BLaER1 (cell line): ENCODE measurements at regions not wholly inside any gene's neighbourhood (a gene's known extent, or its start where the extent isn't known, plus 50 kb on each side); places are given as distances from the start of the nearest gene placed in this dataset.
"Not testable (repeated sequence)": the region's sequence is repeated elsewhere in the genome, so short reads cannot be mapped to it uniquely, and the experiment has no call there.

ENCODE experiments used
- H3K27ac ChIP-seq: shearing (Covaris generic); formaldehyde crosslinking; 2 replicates; pipeline ENCODE4 v1.8.1; 2022
- H3K27me3 ChIP-seq: shearing (Covaris generic); formaldehyde crosslinking; 2 replicates; pipeline ENCODE4 v1.8.1; 2022
- H3K36me3 ChIP-seq: shearing (Covaris generic); formaldehyde crosslinking; 2 replicates; pipeline ENCODE4 v1.8.1; 2022
- H3K4me1 ChIP-seq: shearing (Covaris generic); formaldehyde crosslinking; 2 replicates; pipeline ENCODE4 v1.8.1; 2022
- H3K4me2 ChIP-seq: shearing (Covaris generic); formaldehyde crosslinking; 2 replicates; pipeline ENCODE4 v1.8.1; 2022
- H3K4me3 ChIP-seq: shearing (Covaris generic); formaldehyde crosslinking; 2 replicates; pipeline ENCODE4 v1.8.1; 2022
- H3K9ac ChIP-seq: shearing (Covaris generic); formaldehyde crosslinking; 2 replicates; pipeline ENCODE4 v1.8.1; 2022
- H3K9me3 ChIP-seq: shearing (Covaris generic); formaldehyde crosslinking; 2 replicates; pipeline ENCODE4 v1.8.1; 2022
- H4K20me1 ChIP-seq: shearing (Covaris generic); formaldehyde crosslinking; 2 replicates; pipeline ENCODE4 v1.8.1; 2022
- Cebpa-rat ChIP-seq: shearing (Covaris generic); IDR thresholded peaks from 2 replicates; pipeline ENCODE4 v1.8.1; 2022

DNA sequence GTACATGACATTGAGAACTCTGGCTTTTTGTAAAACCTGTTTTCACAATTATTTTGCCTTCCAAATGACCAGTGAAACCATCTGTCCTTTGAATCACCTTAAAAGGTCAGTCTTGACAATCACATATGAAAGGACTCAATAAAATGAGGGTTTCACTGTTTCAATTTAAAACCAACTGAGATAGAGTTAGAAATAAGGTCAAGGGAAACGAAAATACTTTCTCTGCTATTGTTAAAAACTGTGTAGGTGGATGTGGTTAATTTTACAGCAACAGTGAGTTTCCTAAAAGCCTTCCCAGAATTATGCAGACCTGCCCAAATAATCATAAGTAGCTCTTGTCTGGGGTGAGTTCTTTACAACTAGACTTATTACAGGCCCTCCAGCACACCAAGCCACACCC is 839.9 kb downstream of the RAB28 start:
- Histone ChIP-seq H4K20me1 (no peaks in the 10 kb centered on the region), H3K9ac (no peak overlapping the region), H3K36me3 (no peaks in the 10 kb centered on the region), H3K4me1 (no peaks in the 10 kb centered on the region), H3K4me3 (no peak overlapping the region), H3K4me2 (no peak overlapping the region), H3K27me3 (no peaks in the 10 kb centered on the region), H3K9me3 (no peaks in the 10 kb centered on the region), H3K27ac (no peak overlapping the region)
- no peak for TF ChIP-seq Cebpa-rat

DNA sequence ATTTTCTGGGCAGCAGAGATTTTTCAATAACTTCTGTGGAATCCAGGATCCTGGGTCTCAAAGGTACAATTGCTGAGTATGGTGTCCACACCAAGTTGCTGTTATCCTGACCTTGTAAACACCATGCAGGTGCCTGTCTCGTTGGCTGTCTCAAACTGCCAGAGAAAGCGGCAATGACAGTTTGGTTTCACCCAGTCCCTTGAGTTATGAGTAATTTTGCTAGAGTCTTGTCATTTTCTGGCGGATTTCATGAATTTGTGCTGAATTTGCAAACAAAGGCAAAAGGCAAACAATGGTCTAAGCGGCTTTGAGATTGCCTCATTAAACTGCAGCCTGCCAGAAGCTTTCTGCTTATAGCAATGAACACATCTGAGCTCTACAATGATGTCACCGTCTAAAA is 847.9 kb downstream of the RAB28 start:
- Histone ChIP-seq H3K4me1 (peaks cover 9% of the 10 kb centered on the region; the same call in 1 of the 2 replicates), H3K9me3 (peaks cover 10% of the 10 kb centered on the region), H3K27me3 (no peaks in the 10 kb centered on the region), H4K20me1 (no peaks in the 10 kb centered on the region), H3K27ac (no peak overlapping the region), H3K9ac (no peak overlapping the region), H3K4me3 (no peak overlapping the region), H3K4me2 (no peak overlapping the region), H3K36me3 (no peaks in the 10 kb centered on the region)
- TF ChIP-seq Cebpa-rat: no peak

DNA sequence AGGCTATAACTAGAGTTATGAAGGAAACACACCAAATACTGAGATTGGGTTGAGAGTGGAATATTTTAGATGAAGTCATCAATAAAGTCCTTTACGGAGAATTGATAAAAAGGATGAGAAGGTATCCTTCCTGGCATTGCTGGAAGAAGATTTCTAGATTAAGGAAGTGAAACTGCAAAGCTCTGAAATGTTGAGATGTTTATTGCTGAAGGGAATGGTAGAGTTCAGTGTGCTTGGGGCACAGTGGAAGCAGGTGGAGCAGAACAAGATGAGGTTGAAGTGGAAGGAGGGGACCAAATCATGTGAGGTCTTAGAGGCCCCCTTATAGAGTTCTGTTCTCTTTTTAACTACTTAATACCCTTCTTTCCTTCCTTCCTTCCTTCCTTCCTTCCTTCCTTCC is 848.5 kb downstream of the RAB28 start:
- Histone ChIP-seq H3K4me2 (no peak overlapping the region), H3K9me3 (peaks cover 10% of the 10 kb centered on the region), H3K27ac (no peak overlapping the region), H3K27me3 (no peaks in the 10 kb centered on the region), H3K9ac (no peak overlapping the region), H3K4me3 (no peak overlapping the region), H3K4me1 (peaks cover 9% of the 10 kb centered on the region; the same call in 1 of the 2 replicates), H3K36me3 (no peaks in the 10 kb centered on the region), H4K20me1 (no peaks in the 10 kb centered on the region)
- TF ChIP-seq Cebpa-rat: no peak

DNA sequence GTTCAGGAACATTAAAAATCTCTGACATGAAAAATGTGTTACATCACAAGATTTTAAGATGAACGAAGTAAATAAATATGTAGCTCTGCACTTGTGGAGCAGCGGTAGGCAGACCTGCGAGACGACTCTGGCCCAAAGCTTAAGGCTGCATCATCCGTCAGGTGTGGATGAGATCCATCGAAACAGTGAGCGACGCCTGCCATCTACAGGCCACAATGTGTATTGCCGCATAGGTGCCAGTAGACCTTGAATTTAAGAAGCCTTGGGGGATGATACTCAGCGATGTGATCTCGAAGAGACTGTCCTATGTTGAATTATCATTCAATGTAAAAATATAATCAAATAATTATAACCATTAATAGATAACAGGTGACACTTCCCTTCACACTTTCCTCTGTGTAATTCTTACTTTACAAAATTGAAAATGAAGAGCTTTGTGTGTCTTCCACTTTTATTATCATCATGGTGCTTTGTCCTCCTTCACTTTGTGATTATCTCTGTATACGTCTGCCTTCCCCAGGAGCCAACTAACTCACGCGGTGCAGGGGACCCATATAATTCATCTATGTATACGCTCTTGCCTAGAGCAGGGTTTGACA is 851.0 kb downstream of the RAB28 start:
- Histone ChIP-seq H3K27me3 (no peaks in the 10 kb centered on the region), H3K27ac (no peak overlapping the region), H3K4me3 (no peak overlapping the region), H4K20me1 (no peaks in the 10 kb centered on the region), H3K9me3 (peaks cover 10% of the 10 kb centered on the region), H3K4me1 (peaks cover 9% of the 10 kb centered on the region; the same call in 1 of the 2 replicates), H3K4me2 (no peak overlapping the region), H3K36me3 (no peaks in the 10 kb centered on the region), H3K9ac (no peak overlapping the region)
- no peak for TF ChIP-seq Cebpa-rat

DNA sequence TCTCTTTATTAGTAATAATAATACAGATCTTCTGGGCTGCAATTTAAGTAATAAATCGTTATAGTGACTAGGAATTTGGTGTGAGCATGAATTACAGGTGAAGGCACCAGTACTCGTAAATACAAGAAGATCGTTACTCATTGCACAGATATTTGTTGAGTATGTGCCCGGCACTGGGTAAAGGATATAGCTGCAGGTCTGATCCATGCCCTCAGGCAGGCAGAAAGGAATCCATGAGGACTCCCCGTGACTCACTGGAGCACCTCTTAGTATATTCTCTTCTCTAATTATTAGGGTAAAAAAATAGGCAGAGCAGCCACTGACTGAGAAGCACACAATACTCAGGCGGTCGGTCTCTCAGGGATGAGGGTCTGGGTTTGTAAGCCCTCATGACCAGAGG is 868.3 kb downstream of the RAB28 start:
- Histone ChIP-seq H3K9me3 (no peaks in the 10 kb centered on the region), H4K20me1 (no peaks in the 10 kb centered on the region), H3K4me3 (no peak overlapping the region), H3K27ac (no peak overlapping the region), H3K9ac (no peak overlapping the region), H3K36me3 (no peaks in the 10 kb centered on the region), H3K4me1 (no peaks in the 10 kb centered on the region), H3K27me3 (no peaks in the 10 kb centered on the region), H3K4me2 (no peak overlapping the region)
- TF ChIP-seq Cebpa-rat: no peak

DNA sequence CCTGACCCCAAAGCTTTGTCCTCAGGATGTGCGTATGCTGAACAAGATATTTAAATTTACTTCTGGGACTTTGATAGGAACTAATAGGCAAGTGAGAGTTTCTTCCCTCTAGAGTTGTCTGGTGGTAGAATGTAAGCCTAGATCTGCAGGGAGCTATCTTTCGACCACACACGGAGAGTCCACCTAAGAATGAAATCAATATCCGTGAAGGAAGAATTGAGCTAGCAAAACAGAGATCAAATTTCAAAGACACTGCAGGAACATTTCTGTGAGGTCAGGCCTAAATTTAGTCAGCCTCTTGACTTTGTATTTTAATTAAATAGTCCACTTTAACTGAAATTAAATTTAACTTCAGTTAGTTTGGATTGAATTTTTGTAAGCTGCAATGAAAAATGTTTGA is 871.3 kb downstream of the RAB28 start:
- no peak overlapping the region for H3K27ac ChIP-seq
- no peak overlapping the region for H3K9ac ChIP-seq
- H3K27me3 ChIP-seq: no peaks in the 10 kb centered on the region
- H3K4me3 ChIP-seq: no peak overlapping the region
- H3K4me1 ChIP-seq: no peaks in the 10 kb centered on the region
- no peaks in the 10 kb centered on the region for H3K36me3 ChIP-seq
- no peak for TF ChIP-seq Cebpa-rat
- H3K4me2 ChIP-seq: no peak overlapping the region
- no peaks in the 10 kb centered on the region for H3K9me3 ChIP-seq
- no peaks in the 10 kb centered on the region for H4K20me1 ChIP-seq

DNA sequence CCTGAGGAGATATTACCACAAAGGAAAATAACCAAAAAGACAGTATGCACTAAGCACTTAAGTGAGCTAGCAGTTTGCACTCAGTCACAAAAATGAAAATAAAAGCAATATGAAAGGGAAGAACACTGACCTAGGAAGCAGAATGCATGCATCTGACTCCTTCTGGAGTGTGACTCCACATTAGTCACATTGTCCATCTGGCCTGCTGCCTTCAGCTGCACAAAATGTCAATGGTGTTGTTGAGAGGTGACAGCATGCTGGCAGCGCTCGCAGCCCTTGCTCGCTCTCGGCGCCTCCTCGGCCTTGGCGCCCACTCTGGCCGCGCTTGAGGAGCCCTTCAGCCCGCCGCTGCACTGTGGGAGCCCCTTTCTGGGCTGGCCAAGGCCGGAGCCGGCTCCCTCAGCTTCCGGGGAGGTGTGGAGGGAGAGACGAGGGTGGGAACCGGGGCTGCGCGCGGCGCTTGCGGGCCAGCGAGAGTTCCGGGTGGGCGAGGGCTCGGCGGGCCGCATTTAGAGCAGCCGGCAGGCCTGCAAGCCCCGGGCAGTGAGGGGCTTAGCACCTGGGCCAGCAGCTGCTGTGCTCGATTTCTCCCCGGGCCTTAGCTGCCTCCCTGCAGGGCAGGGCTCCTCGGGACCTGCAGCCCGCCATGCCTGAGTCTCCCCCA is 874.8 kb downstream of the RAB28 start:
- not testable (repeated sequence) for H3K4me2 ChIP-seq, H3K36me3 ChIP-seq, H4K20me1 ChIP-seq, H3K9ac ChIP-seq, H3K27me3 ChIP-seq, H3K4me1 ChIP-seq, H3K9me3 ChIP-seq, H3K27ac ChIP-seq, H3K4me3 ChIP-seq

DNA sequence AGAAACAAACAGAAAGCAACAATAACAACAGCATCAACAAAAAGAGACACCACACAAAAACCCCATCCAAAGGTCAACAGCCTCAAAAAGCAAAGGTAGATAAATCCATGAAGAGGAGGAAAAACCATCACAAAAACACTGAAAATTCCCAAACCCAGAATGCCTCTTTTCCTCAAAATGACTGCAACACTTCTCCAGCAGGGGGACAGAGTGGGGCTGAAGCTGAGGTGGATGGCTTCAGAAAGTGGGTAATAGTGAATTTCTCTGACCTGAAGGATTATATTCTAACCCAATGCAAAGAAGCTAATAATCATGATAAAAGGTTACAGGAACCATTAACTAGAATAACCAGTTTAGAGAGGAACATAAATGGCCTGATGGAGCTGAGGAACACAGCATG is 888.2 kb downstream of the RAB28 start:
- Histone ChIP-seq H3K4me3 (no peak overlapping the region), H4K20me1 (no peaks in the 10 kb centered on the region), H3K9me3 (no peaks in the 10 kb centered on the region; the same call in 1 of the 2 replicates), H3K27me3 (no peaks in the 10 kb centered on the region), H3K27ac (no peak overlapping the region), H3K4me2 (no peak overlapping the region), H3K9ac (no peak overlapping the region), H3K36me3 (no peaks in the 10 kb centered on the region), H3K4me1 (no peaks in the 10 kb centered on the region)
- TF ChIP-seq Cebpa-rat: no peak

DNA sequence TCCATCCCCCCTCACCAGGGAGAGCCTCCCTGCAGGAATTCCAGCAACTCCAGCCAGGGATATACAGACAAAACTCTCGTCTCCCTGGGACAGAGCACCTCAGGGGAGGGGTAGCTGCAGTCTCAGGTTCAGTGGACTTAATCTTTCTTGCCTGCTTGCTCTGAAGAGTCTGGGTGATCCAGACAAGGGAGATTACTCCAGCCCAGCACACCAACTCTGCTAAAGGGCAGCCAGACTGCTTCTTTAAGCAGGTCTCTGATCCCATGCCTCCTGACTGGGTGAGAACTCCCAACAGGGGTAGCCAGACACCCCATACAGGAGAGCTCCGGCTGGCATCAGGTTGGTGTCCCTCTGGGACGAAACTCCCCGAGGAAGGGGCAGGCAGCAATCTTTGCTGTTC is 888.7 kb downstream of the RAB28 start:
- Histone ChIP-seq H3K4me1 (no peaks in the 10 kb centered on the region), H3K4me2 (no peak overlapping the region)

DNA sequence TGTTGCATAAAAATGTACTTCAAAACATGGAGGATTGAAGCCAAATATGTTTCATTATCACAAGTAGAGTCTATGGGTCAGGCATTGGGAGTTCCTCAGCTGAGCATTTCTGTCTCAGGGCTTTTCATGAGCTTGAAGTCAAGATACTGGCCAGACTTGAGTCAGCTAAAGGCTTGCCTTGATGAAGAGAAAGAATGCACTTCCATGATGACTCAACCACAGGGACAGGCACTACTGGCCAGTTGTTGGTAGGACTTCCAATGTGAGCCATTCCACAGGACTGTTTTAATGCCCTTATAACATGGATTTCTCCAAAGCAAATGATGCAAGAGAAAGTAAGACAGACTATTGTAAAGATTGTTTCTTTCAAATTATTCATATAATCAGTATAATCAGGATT is 895.6 kb downstream of the RAB28 start:
- Histone ChIP-seq H3K9me3 (no peaks in the 10 kb centered on the region), H3K36me3 (no peaks in the 10 kb centered on the region), H3K27ac (no peak overlapping the region), H3K9ac (no peak overlapping the region), H3K4me1 (no peaks in the 10 kb centered on the region), H3K4me2 (no peak overlapping the region), H3K4me3 (no peak overlapping the region), H3K27me3 (no peaks in the 10 kb centered on the region), H4K20me1 (no peaks in the 10 kb centered on the region)
- TF ChIP-seq Cebpa-rat: no peak

More for the DNA sequence above, 888.7 kb downstream of the RAB28 start:
- Histone ChIP-seq H3K4me3 (no peak overlapping the region), H3K9me3 (no peaks in the 10 kb centered on the region; the same call in 1 of the 2 replicates), H3K36me3 (no peaks in the 10 kb centered on the region), H3K27me3 (no peaks in the 10 kb centered on the region), H3K27ac (no peak overlapping the region), H4K20me1 (no peaks in the 10 kb centered on the region), H3K9ac (no peak overlapping the region)
- TF ChIP-seq Cebpa-rat: no peak
